Neural cell (in vitro differentiated cells): ENCODE measurements at regions not wholly inside any gene's neighbourhood (a gene's known extent, or its start where the extent isn't known, plus 50 kb on each side); places are given as distances from the start of the nearest gene placed in this dataset.

ENCODE experiments used
- H2AFZ ChIP-seq: fragments of 200-600, 300-800 bp; sonication (generic), shearing (Covaris generic); 2 replicates; pipeline ENCODE4 v1.6.0; 2014; ENCODE audit warnings: low read depth, mild to moderate bottlenecking, antibody characterized with exemption, low read length, moderate library complexity
- H3F3A ChIP-seq: fragments of 200-600 bp; shearing (Covaris generic); 2 replicates; pipeline ENCODE4 v1.6.1; 2016; ENCODE audit warnings: mild to moderate bottlenecking, moderate library complexity, mixed read lengths, antibody characterized with exemption, low read length; ENCODE audit not compliant: insufficient read depth, poor library complexity, severe bottlenecking
- H3K27ac ChIP-seq: fragments of 200-600, 300-800 bp; sonication (generic), shearing (Covaris generic); 2 replicates; pipeline ENCODE4 v1.5.1; 2014; ENCODE audit warnings: mild to moderate bottlenecking, low read length, moderate library complexity
- H3K27me3 ChIP-seq: fragments of 300-800, 200-600 bp; sonication (generic), shearing (Covaris generic); 2 replicates; pipeline ENCODE4 v1.6.0; 2014; ENCODE audit warnings: mild to moderate bottlenecking, low read depth, low read length, moderate library complexity; ENCODE audit not compliant: insufficient read depth
- H3K36me3 ChIP-seq: fragments of 300-800, 200-600 bp; sonication (generic), shearing (Covaris generic); 2 replicates; pipeline ENCODE4 v1.5.1; 2014; ENCODE audit warnings: mild to moderate bottlenecking, antibody characterized with exemption, low read length, moderate library complexity; ENCODE audit not compliant: insufficient read depth
- H3K4me2 ChIP-seq: fragments of 300-800, 200-600 bp; sonication (generic), shearing (Covaris generic); 2 replicates; pipeline ENCODE4 v1.6.0; 2014; ENCODE audit warnings: mild to moderate bottlenecking, low read length
- H3K4me3 ChIP-seq: fragments of 300-800, 200-600 bp; sonication (generic), shearing (Covaris generic); 2 replicates; pipeline ENCODE4 v1.5.1; 2014; ENCODE audit warnings: mild to moderate bottlenecking, low read length, moderate library complexity
- H3K79me2 ChIP-seq: fragments of 200-600 bp; shearing (Covaris generic); replicated peaks from 2 replicates; pipeline ENCODE4 v1.6.0; 2014; ENCODE audit warnings: mild to moderate bottlenecking, low read length, moderate library complexity; ENCODE audit not compliant: insufficient read depth
- H3K9ac ChIP-seq: fragments of 300-800, 200-600 bp; sonication (generic), shearing (Covaris generic); 2 replicates; pipeline ENCODE4 v1.6.1; 2016; ENCODE audit warnings: mild to moderate bottlenecking, low read length, mixed read lengths
- H3K9me2 ChIP-seq: fragments of 200-600 bp; shearing (Covaris generic); 2 replicates; pipeline ENCODE4 v1.6.1; 2016; ENCODE audit warnings: mild to moderate bottlenecking, low read length, mixed read lengths; ENCODE audit not compliant: insufficient read depth
- H3K9me3 ChIP-seq: fragments of 200-600, 300-800 bp; sonication (generic), shearing (Covaris generic); 2 replicates; pipeline ENCODE4 v1.6.1; 2016; ENCODE audit warnings: mild to moderate bottlenecking, mixed run types, low read length, moderate library complexity, mixed read lengths
- H4K20me1 ChIP-seq: fragments of 200-600 bp; shearing (Covaris generic); 2 replicates; pipeline ENCODE4 v1.6.1; 2016; ENCODE audit warnings: mild to moderate bottlenecking, mixed run types; ENCODE audit not compliant: insufficient read depth
- EP300 ChIP-seq: fragments of 450-650 bp; conservative IDR thresholded peaks from 2 replicates; pipeline ENCODE4 v1.6.1; 2014; ENCODE audit warnings: antibody characterized with exemption, mild to moderate bottlenecking, moderate library complexity; ENCODE audit not compliant: poor library complexity, severe bottlenecking
- EZH2 ChIP-seq: fragments of 200-600, 300-800 bp; shearing (Covaris generic), sonication (generic); IDR thresholded peaks from 2 replicates; pipeline ENCODE4 v1.6.1; 2014; ENCODE audit warnings: antibody characterized with exemption, low read length, borderline replicate concordance, mild to moderate bottlenecking; ENCODE audit not compliant: insufficient read depth, poor library complexity, severe bottlenecking
- MXI1 ChIP-seq: fragments of 450-650 bp; conservative IDR thresholded peaks from 2 replicates; pipeline ENCODE4 v1.6.1; 2014; ENCODE audit warnings: antibody characterized with exemption, mild to moderate bottlenecking; ENCODE audit not compliant: poor library complexity, severe bottlenecking
- POLR2AphosphoS5 ChIP-seq: IDR thresholded peaks from 2 replicates; pipeline ENCODE4 v1.6.1; 2012
- RAD21 ChIP-seq: fragments of 450-650 bp; conservative IDR thresholded peaks from 2 replicates; pipeline ENCODE4 v1.6.1; 2014; ENCODE audit warnings: antibody characterized with exemption, mild to moderate bottlenecking, moderate library complexity
- SMC3 ChIP-seq: fragments of 450-650 bp; conservative IDR thresholded peaks from 2 replicates; pipeline ENCODE4 v1.6.1; 2014; ENCODE audit warnings: antibody characterized with exemption, mild to moderate bottlenecking, moderate library complexity; ENCODE audit not compliant: poor library complexity
- TAF1 ChIP-seq: IDR thresholded peaks from 2 replicates; pipeline ENCODE4 v1.6.1; 2012; ENCODE audit warnings: low read depth
- TF ChIP-seq, protein P1 (sequence below): fragments of 450-650 bp; IDR thresholded peaks from 2 replicates; pipeline ENCODE4 v1.5.1; 2014; ENCODE audit warnings: antibody characterized with exemption, mild to moderate bottlenecking, moderate library complexity; ENCODE audit not compliant: poor library complexity, severe bottlenecking
- TF ChIP-seq, protein P2 (sequence below): IDR thresholded peaks from 2 replicates; pipeline ENCODE4 v1.6.1; 2012; ENCODE audit warnings: borderline replicate concordance

DNA sequence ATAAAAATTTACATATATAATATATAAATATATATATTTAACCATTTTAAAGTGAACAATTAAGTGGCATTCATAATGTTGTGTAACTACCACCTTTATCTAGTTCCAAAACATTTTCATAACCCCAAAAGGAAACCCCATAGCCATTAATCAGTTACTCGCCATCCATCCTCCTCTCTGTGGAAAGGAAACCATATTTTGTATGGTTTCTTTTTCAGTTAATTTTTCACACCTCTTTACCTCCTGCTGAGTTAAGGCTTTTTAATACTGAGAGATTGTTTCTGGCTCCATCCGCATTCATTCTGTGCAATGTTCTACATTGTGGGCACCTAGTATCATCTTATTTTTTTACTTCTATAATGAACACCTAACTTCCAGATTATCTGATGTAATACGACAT, 512.1 kb downstream of the LMO4 start:
- Histone ChIP-seq H3K36me3 (no peaks in the 10 kb centered on the region), H3K9me3 (no peaks in the 10 kb centered on the region), H3K4me3 (no peak overlapping the region), H3K27me3 (no peaks in the 10 kb centered on the region), H3K9me2 (no peaks in the 10 kb centered on the region), H3K79me2 (no peaks in the 10 kb centered on the region), H3F3A (no peaks in the 10 kb centered on the region), H2AFZ (no peak overlapping the region), H3K9ac (no peak overlapping the region), H4K20me1 (no peaks in the 10 kb centered on the region), H3K4me2 (no peak overlapping the region), H3K27ac (no peak overlapping the region)
- no peak for TF ChIP-seq EZH2
- TF ChIP-seq, protein P1, sequence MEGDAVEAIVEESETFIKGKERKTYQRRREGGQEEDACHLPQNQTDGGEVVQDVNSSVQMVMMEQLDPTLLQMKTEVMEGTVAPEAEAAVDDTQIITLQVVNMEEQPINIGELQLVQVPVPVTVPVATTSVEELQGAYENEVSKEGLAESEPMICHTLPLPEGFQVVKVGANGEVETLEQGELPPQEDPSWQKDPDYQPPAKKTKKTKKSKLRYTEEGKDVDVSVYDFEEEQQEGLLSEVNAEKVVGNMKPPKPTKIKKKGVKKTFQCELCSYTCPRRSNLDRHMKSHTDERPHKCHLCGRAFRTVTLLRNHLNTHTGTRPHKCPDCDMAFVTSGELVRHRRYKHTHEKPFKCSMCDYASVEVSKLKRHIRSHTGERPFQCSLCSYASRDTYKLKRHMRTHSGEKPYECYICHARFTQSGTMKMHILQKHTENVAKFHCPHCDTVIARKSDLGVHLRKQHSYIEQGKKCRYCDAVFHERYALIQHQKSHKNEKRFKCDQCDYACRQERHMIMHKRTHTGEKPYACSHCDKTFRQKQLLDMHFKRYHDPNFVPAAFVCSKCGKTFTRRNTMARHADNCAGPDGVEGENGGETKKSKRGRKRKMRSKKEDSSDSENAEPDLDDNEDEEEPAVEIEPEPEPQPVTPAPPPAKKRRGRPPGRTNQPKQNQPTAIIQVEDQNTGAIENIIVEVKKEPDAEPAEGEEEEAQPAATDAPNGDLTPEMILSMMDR = no peak
- no peak for TF ChIP-seq TAF1
- no peak for TF ChIP-seq MXI1
- TF ChIP-seq, protein P2, sequence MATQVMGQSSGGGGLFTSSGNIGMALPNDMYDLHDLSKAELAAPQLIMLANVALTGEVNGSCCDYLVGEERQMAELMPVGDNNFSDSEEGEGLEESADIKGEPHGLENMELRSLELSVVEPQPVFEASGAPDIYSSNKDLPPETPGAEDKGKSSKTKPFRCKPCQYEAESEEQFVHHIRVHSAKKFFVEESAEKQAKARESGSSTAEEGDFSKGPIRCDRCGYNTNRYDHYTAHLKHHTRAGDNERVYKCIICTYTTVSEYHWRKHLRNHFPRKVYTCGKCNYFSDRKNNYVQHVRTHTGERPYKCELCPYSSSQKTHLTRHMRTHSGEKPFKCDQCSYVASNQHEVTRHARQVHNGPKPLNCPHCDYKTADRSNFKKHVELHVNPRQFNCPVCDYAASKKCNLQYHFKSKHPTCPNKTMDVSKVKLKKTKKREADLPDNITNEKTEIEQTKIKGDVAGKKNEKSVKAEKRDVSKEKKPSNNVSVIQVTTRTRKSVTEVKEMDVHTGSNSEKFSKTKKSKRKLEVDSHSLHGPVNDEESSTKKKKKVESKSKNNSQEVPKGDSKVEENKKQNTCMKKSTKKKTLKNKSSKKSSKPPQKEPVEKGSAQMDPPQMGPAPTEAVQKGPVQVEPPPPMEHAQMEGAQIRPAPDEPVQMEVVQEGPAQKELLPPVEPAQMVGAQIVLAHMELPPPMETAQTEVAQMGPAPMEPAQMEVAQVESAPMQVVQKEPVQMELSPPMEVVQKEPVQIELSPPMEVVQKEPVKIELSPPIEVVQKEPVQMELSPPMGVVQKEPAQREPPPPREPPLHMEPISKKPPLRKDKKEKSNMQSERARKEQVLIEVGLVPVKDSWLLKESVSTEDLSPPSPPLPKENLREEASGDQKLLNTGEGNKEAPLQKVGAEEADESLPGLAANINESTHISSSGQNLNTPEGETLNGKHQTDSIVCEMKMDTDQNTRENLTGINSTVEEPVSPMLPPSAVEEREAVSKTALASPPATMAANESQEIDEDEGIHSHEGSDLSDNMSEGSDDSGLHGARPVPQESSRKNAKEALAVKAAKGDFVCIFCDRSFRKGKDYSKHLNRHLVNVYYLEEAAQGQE = no peak
- TF ChIP-seq SMC3 = no peak
- no peak for TF ChIP-seq EP300
- no peak for TF ChIP-seq RAD21
- TF ChIP-seq POLR2AphosphoS5 = no peak

DNA sequence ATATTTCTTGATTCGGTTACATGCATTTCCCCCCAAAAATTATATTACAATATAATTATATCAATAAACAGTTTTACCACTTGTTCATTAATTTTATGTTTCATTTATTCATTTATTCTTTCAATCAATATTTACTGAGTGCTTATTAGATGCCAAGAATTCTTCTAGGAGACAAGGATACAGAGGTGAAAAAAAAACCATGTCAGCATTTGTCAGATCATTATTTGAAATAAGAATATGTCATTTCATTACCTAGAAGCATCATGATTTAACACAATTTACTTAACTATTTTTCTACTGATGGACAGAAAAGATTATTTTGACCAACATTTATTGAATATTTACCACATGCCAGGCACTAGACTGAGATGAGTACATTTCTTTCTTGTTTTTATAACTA, 512.7 kb downstream of the LMO4 start:
- no peaks in the 10 kb centered on the region for H3K79me2 ChIP-seq
- H4K20me1 ChIP-seq = no peaks in the 10 kb centered on the region
- no peaks in the 10 kb centered on the region for H3F3A ChIP-seq
- no peaks in the 10 kb centered on the region for H3K9me2 ChIP-seq
- no peak for TF ChIP-seq MXI1
- TF ChIP-seq EP300 = no peak
- TF ChIP-seq, protein P1 = no peak
- TF ChIP-seq TAF1 = no peak
- TF ChIP-seq POLR2AphosphoS5 = no peak
- TF ChIP-seq RAD21 = no peak
- TF ChIP-seq EZH2 = no peak
- TF ChIP-seq, protein P2 = no peak
- no peak for TF ChIP-seq SMC3
- H3K4me3 ChIP-seq = no peak overlapping the region
- H3K4me2 ChIP-seq = no peak overlapping the region
- no peak overlapping the region for H2AFZ ChIP-seq
- H3K36me3 ChIP-seq = no peaks in the 10 kb centered on the region
- no peak overlapping the region for H3K27ac ChIP-seq
- no peak overlapping the region for H3K9ac ChIP-seq
- no peaks in the 10 kb centered on the region for H3K27me3 ChIP-seq
- no peaks in the 10 kb centered on the region for H3K9me3 ChIP-seq
